Activated CD4-positive, alpha-beta T cell treated with anti-CD3 and anti-CD28 coated beads for 36 hours (primary cell): ENCODE measurements at regions not wholly inside any gene's neighbourhood (a gene's known extent, or its start where the extent isn't known, plus 50 kb on each side); places are given as distances from the start of the nearest gene placed in this dataset.
A peak's percentile ranks its signal among the peaks of the same experiment; 100 is the strongest.
"Not testable (repeated sequence)": the region's sequence is repeated elsewhere in the genome, so short reads cannot be mapped to it uniquely, and the experiment has no call there.

Experiments
- ATAC-seq: fragments of 200-7000 bp; cut with Tn5 transposase; one replicate; pipeline ENCODE4 v1.10.0; 2021; ENCODE audit warnings: mild to moderate bottlenecking, moderate library complexity
- CTCF ChIA-PET: fragments of 350-600 bp; sonication (Branson Sonifier 250); formaldehyde crosslinking; loops from one replicate; lab custom pipeline; 2021; ENCODE audit warnings: antibody characterized with exemption; lab: Charles Lee
- POLR2A ChIA-PET: fragments of 350-600 bp; sonication (Branson Sonifier 250); formaldehyde crosslinking; loops from one replicate; lab custom pipeline; 2021; ENCODE audit warnings: antibody characterized with exemption, inconsistent platforms; lab: Charles Lee
- DNase-seq: peaks from one replicate; pipeline ENCODE4 v3.0.0-alpha.2; 2020
- H3K27ac Mint-ChIP-seq: one replicate; pipeline ENCODE4 v1.8.0; 2021; ENCODE audit warnings: mixed read lengths
- H3K27me3 Mint-ChIP-seq: one replicate; pipeline ENCODE4 v1.8.0; 2021; ENCODE audit warnings: mixed read lengths
- H3K36me3 Mint-ChIP-seq: one replicate; pipeline ENCODE4 v1.8.0; 2021; ENCODE audit warnings: low read depth, mixed read lengths
- H3K4me1 Mint-ChIP-seq: one replicate; pipeline ENCODE4 v1.8.0; 2021; ENCODE audit warnings: mixed read lengths
- H3K4me3 Mint-ChIP-seq: one replicate; pipeline ENCODE4 v1.8.0; 2021; ENCODE audit warnings: mild to moderate bottlenecking, moderate library complexity, mixed read lengths
- H3K9me3 Mint-ChIP-seq: one replicate; pipeline ENCODE4 v1.8.0; 2021; ENCODE audit warnings: low read depth, mixed read lengths
- intact Hi-C, 2 experiments: fragments of 100-400 bp; cut with DNase I in 1 of 2; cut with micrococcal nuclease in 1 of 2; formaldehyde crosslinking; loops; one replicate each; pipeline versions ENCODE4 v1.14.2 to v1.15.1; 2022 to 2024; cut with DNase I, micrococcal nuclease

- no peaks in the 10 kb centered on the region for H3K36me3 Mint-ChIP-seq
- H3K27me3 Mint-ChIP-seq: peaks cover 4% of the 10 kb centered on the region
- ChIA-PET CTCF (no interaction called here), POLR2A (no interaction called here)
- no peaks in the 10 kb centered on the region for H3K9me3 Mint-ChIP-seq
- H3K4me3 Mint-ChIP-seq: no peak overlapping the region
- H3K4me1 Mint-ChIP-seq: no peaks in the 10 kb centered on the region
- H3K27ac Mint-ChIP-seq: no peak overlapping the region
- no peak for ATAC-seq
- no peak for DNase-seq
- intact Hi-C loops: no loop called here
These were observed 200.0 kb upstream of the SULF2 start for GRCh38 chr20:47985092-47985850.

- ATAC-seq: no peak
- H3K4me3 Mint-ChIP-seq: no peak overlapping the region
- H3K36me3 Mint-ChIP-seq: no peaks in the 10 kb centered on the region
- DNase-seq: no peak
- ChIA-PET POLR2A (no interaction called here), CTCF (no interaction called here)
- no peaks in the 10 kb centered on the region for H3K9me3 Mint-ChIP-seq
- no peak overlapping the region for H3K27ac Mint-ChIP-seq
- H3K27me3 Mint-ChIP-seq: peaks cover 6% of the 10 kb centered on the region
- no peaks in the 10 kb centered on the region for H3K4me1 Mint-ChIP-seq
- intact Hi-C loops: loop anchor here in 1 of 2 experiments (5.0 kb wide), 1 partner anchor 1333 kb away; no protein-coding TSS in a partner anchor
These were observed 199.2 kb upstream of the SULF2 start for GRCh38 chr20:47984437-47984836.

- H3K27ac Mint-ChIP-seq, H3K4me3 Mint-ChIP-seq, POLR2A ChIA-PET, ATAC-seq, CTCF ChIA-PET, H3K4me1 Mint-ChIP-seq, H3K27me3 Mint-ChIP-seq, DNase-seq, H3K9me3 Mint-ChIP-seq, H3K36me3 Mint-ChIP-seq: not testable (repeated sequence)
- intact Hi-C loops: loop anchor here in 1 of 2 experiments (5.0 kb wide), 1 partner anchor 1334 kb away; no protein-coding TSS in a partner anchor
These were observed 198.4 kb upstream of the SULF2 start for GRCh38 chr20:47983642-47984041.

- no peak overlapping the region for H3K4me3 Mint-ChIP-seq
- no peaks in the 10 kb centered on the region for H3K36me3 Mint-ChIP-seq
- peaks cover 9% of the 10 kb centered on the region for H3K27me3 Mint-ChIP-seq
- intact Hi-C loops: loop anchor here in 1 of 2 experiments (5.0 kb wide), 1 partner anchor 1335 kb away; no protein-coding TSS in a partner anchor
- DNase-seq: no peak
- ChIA-PET POLR2A (no interaction called here), CTCF (no interaction called here)
- H3K27ac Mint-ChIP-seq: no peak overlapping the region
- ATAC-seq: no peak
- H3K9me3 Mint-ChIP-seq: no peaks in the 10 kb centered on the region
- H3K4me1 Mint-ChIP-seq: peaks cover under 1% of the 10 kb centered on the region
These were observed 197.5 kb upstream of the SULF2 start for GRCh38 chr20:47982574-47983360.

- Mint-ChIP-seq H3K36me3 (no peaks in the 10 kb centered on the region), H3K27ac (no peak overlapping the region), H3K27me3 (peaks cover 15% of the 10 kb centered on the region), H3K9me3 (no peaks in the 10 kb centered on the region), H3K4me1 (peaks cover 7% of the 10 kb centered on the region), H3K4me3 (no peak overlapping the region)
- intact Hi-C loops: loop anchor here in 1 of 2 experiments (5.0 kb wide), 1 partner anchor 1336 kb away; no protein-coding TSS in a partner anchor
- ATAC-seq (no peak), DNase-seq (no peak)
- ChIA-PET POLR2A (no interaction called here), CTCF (interaction anchor here (0.6 kb wide), 1 partner anchor 31 kb away, joined by 3 read pairs; no protein-coding TSS in a partner anchor)
These were observed 195.9 kb upstream of the SULF2 start for GRCh38 chr20:47981222-47981621.

- DNase-seq (no peak), ATAC-seq (no peak)
- H3K36me3 Mint-ChIP-seq: no peaks in the 10 kb centered on the region
- H3K4me3 Mint-ChIP-seq: no peak overlapping the region
- POLR2A ChIA-PET: no interaction called here
- peaks cover 15% of the 10 kb centered on the region for H3K27me3 Mint-ChIP-seq
- peaks cover 7% of the 10 kb centered on the region for H3K4me1 Mint-ChIP-seq
- no peaks in the 10 kb centered on the region for H3K9me3 Mint-ChIP-seq
- CTCF ChIA-PET: interaction anchor here (0.6 kb wide), 1 partner anchor 31 kb away, joined by 3 read pairs; no protein-coding TSS in a partner anchor
- H3K27ac Mint-ChIP-seq: no peak overlapping the region
- intact Hi-C loops: loop anchor here in 1 of 2 experiments (5.0 kb wide), 1 partner anchor 1337 kb away; no protein-coding TSS in a partner anchor
These were observed 195.3 kb upstream of the SULF2 start for GRCh38 chr20:47980336-47981177.

GRCh38 chr20:47979361-47980095 is 194.2 kb upstream of the SULF2 start:
- H3K27me3 Mint-ChIP-seq: peaks cover 15% of the 10 kb centered on the region
- DNase-seq, H3K4me1 Mint-ChIP-seq, CTCF ChIA-PET, H3K36me3 Mint-ChIP-seq, H3K4me3 Mint-ChIP-seq, POLR2A ChIA-PET, H3K9me3 Mint-ChIP-seq, ATAC-seq, H3K27ac Mint-ChIP-seq: not testable (repeated sequence)
- intact Hi-C loops: loop anchor here in 1 of 2 experiments (5.0 kb wide), 1 partner anchor 1338 kb away; no protein-coding TSS in a partner anchor

- H3K4me1 Mint-ChIP-seq, POLR2A ChIA-PET, H3K4me3 Mint-ChIP-seq: not testable (repeated sequence)
These were observed 193.3 kb upstream of the SULF2 start for GRCh38 chr20:47978428-47979120.

GRCh38 chr20:47977789-47978252 is 192.5 kb upstream of the SULF2 start:
- DNase-seq, H3K4me1 Mint-ChIP-seq, H3K36me3 Mint-ChIP-seq, H3K4me3 Mint-ChIP-seq, H3K9me3 Mint-ChIP-seq, POLR2A ChIA-PET, H3K27ac Mint-ChIP-seq, CTCF ChIA-PET, intact Hi-C loops, ATAC-seq: not testable (repeated sequence)
- peaks cover 18% of the 10 kb centered on the region for H3K27me3 Mint-ChIP-seq

More at GRCh38 chr20:47978428-47979120, 193.3 kb upstream of the SULF2 start:
- H3K9me3 Mint-ChIP-seq, CTCF ChIA-PET, DNase-seq, H3K36me3 Mint-ChIP-seq, H3K27ac Mint-ChIP-seq, intact Hi-C loops: not testable (repeated sequence)
- H3K27me3 Mint-ChIP-seq: peaks cover 15% of the 10 kb centered on the region
- ATAC-seq: peak; percentile 53
